ENCODE measurements at regions not wholly inside any gene's neighbourhood (a gene's known extent, or its start where the extent isn't known, plus 50 kb on each side); places are given as distances from the start of the nearest gene placed in this dataset.

- no peak for TF ChIP-seq CTCF (IDR thresholded peaks at IDR 0.05)
- TF ChIP-seq EZH2phosphoT487 (IDR thresholded peaks at IDR 0.05; ENCODE audit: borderline replicate concordance, low read depth) = no peak
- no peak for TF ChIP-seq MXI1 (IDR thresholded peaks at IDR 0.05; ENCODE audit: low read depth, low read length)
- TF ChIP-seq TAF1 (IDR thresholded peaks at IDR 0.05; ENCODE audit: borderline replicate concordance, low read depth, low read length) = no peak
- no peak for TF ChIP-seq RXRA (IDR thresholded peaks at IDR 0.05; ENCODE audit: borderline replicate concordance, low read depth)
- TF ChIP-seq EP300 (IDR thresholded peaks at IDR 0.05; ENCODE audit: borderline replicate concordance in 1 of 2, low read depth in 1 of 2, low read length in 1 of 2) = no peak
- no peak for TF ChIP-seq POLR2AphosphoS5 (IDR thresholded peaks at IDR 0.05; ENCODE audit: low read depth, low read length)
- no peak for TF ChIP-seq MAX (IDR thresholded peaks at IDR 0.05; ENCODE audit: low read depth)
- TF ChIP-seq RAD21 (IDR thresholded peaks at IDR 0.05; ENCODE audit: low read length) = no peak
- no peak for TF ChIP-seq FOSL2 (IDR thresholded peaks at IDR 0.05; ENCODE audit: borderline replicate concordance, low read depth)
These were observed 764.1 kb upstream of the NXPH2 start for GRCh38 chr2:139544186-139544851.

Data from SK-N-SH (cell line).